Tibial nerve (tissue), 4 donors: ENCODE measurements at regions not wholly inside any gene's neighbourhood (a gene's known extent, or its start where the extent isn't known, plus 50 kb on each side); places are given as distances from the start of the nearest gene placed in this dataset.
"Not testable (repeated sequence)": the region's sequence is repeated elsewhere in the genome, so short reads cannot be mapped to it uniquely, and the experiment has no call there.

ENCODE experiments used
- DNase-seq, 2 donors: peaks; one replicate each; pipeline ENCODE4 v3.0.0-alpha.2; 2019; ENCODE audit warnings: low spot score in 2 of 2
- H3K27ac ChIP-seq, 4 donors: fragments of 200-600 bp; sonication (generic) in 3 of 4; one replicate each; pipeline ENCODE4 v1.5.1; 2017 to 2019; ENCODE audit warnings: mild to moderate bottlenecking in 1 of 4
- H3K27me3 ChIP-seq, 2 donors: fragments of 200-600 bp; sonication (generic) in 1 of 2; one replicate each; pipeline versions ENCODE4 v1.5.1 to v1.6.0; 2017 to 2019
- H3K36me3 ChIP-seq, 3 donors: fragments of 200-600 bp; sonication (generic); one replicate each; pipeline ENCODE4 v1.5.1; 2018 to 2019
- H3K4me1 ChIP-seq, 4 donors: fragments of 200-600 bp; sonication (generic) in 3 of 4; one replicate each; pipeline ENCODE4 v1.5.1; 2017 to 2019
- H3K4me3 ChIP-seq, 4 donors: fragments of 200-600 bp; sonication (generic) in 3 of 4; one replicate each; pipeline ENCODE4 v1.5.1; 2017 to 2019; ENCODE audit warnings: mild to moderate bottlenecking in 1 of 4, moderate library complexity in 1 of 4
- H3K9me3 ChIP-seq, 4 donors: fragments of 200-600 bp; sonication (generic) in 3 of 4; one replicate each; pipeline ENCODE4 v1.5.1; 2017 to 2019
- EP300 ChIP-seq, 2 donors: sonication (generic); formaldehyde crosslinking; IDR thresholded peaks; one replicate each; pipeline ENCODE4 v1.6.1; 2017; ENCODE audit warnings: antibody characterized with exemption in 2 of 2, mild to moderate bottlenecking in 1 of 2
- POLR2A ChIP-seq, 2 donors: fragments of 450-650 bp; IDR thresholded peaks; one replicate each; pipeline ENCODE4 v1.6.1; 2017; ENCODE audit warnings: antibody characterized with exemption in 2 of 2, mild to moderate bottlenecking in 2 of 2, moderate library complexity in 2 of 2
- WGBS, 2 donors: methylation state at CpG; one replicate each; pipeline ENCODE4 v1.1.5; 2018; 5-methylcytosine and 5-hydroxymethylcytosine counted together
- TF ChIP-seq, protein P1 (sequence below), 5 experiments: fragments of 200-600 bp in 3 of 5; fragments of 450-650 bp in 2 of 5; sonication (generic) in 3 of 5; IDR thresholded peaks; one replicate each; pipeline ENCODE4 v1.5.1; 2016 to 2019; ENCODE audit warnings: antibody characterized with exemption in 5 of 5, mild to moderate bottlenecking in 3 of 5, moderate library complexity in 2 of 5

DNA sequence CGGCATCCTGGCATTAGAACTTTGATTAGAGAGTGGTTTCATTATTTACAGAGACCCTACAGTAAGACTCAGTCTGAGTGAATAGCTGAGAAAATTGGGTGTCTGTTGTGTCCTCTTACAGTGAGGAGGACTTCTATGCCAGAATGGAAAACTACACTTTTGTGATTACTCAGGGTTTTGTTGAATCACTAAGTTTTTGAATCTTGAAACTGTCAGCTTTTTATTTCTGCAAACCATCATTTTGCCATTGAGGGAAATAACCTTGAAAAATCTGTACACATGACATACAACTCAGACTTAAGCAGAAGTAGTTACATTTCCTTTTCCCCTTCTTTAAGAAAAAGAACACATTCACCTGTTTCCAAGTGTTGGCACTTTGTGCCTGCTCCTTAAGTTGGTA is 117.6 kb upstream of the RASGEF1B start:
- no peak for DNase-seq
- TF ChIP-seq, protein P1, sequence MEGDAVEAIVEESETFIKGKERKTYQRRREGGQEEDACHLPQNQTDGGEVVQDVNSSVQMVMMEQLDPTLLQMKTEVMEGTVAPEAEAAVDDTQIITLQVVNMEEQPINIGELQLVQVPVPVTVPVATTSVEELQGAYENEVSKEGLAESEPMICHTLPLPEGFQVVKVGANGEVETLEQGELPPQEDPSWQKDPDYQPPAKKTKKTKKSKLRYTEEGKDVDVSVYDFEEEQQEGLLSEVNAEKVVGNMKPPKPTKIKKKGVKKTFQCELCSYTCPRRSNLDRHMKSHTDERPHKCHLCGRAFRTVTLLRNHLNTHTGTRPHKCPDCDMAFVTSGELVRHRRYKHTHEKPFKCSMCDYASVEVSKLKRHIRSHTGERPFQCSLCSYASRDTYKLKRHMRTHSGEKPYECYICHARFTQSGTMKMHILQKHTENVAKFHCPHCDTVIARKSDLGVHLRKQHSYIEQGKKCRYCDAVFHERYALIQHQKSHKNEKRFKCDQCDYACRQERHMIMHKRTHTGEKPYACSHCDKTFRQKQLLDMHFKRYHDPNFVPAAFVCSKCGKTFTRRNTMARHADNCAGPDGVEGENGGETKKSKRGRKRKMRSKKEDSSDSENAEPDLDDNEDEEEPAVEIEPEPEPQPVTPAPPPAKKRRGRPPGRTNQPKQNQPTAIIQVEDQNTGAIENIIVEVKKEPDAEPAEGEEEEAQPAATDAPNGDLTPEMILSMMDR (IDR thresholded peaks at IDR 0.05) = no peak
- TF ChIP-seq POLR2A (IDR thresholded peaks at IDR 0.05) (no peak), EP300 (IDR thresholded peaks at IDR 0.05) (no peak)
- Histone ChIP-seq H3K27me3 (no peaks in the 10 kb centered on the region), H3K36me3 (no peaks in the 10 kb centered on the region), H3K9me3 (no peaks in the 10 kb centered on the region), H3K4me3 (no peak overlapping the region), H3K4me1 (no peaks in the 10 kb centered on the region), H3K27ac (no peak overlapping the region)
- WGBS, 2 donors = 69 to 72% methylated on average over 1 of the region's 1 CpG

DNA sequence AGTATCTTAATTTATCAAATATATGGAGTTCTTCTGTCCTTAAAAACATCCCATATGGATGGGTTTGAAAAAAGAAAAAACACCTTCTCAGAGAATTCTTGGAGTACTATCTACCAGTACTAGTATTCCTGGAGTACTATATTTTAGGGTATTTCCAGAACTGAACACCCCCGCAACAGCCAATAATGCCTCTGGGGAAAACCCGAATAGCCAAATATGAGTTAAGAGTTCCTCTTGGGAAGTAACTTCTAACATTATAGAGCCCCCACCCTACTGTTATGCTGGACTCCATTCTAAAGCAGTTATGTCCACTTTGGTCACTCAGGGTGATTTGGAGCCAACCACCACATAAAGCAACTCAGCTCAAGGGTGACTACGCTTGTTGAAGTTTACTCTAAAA is 115.0 kb upstream of the RASGEF1B start:
- no peaks in the 10 kb centered on the region for H3K9me3 ChIP-seq
- H3K4me1 ChIP-seq = no peaks in the 10 kb centered on the region
- no peak for DNase-seq
- WGBS, 2 donors = 88 to 94% methylated on average over 3 of the region's 3 CpGs
- H3K36me3 ChIP-seq = no peaks in the 10 kb centered on the region
- H3K4me3 ChIP-seq = no peak overlapping the region
- no peak overlapping the region for H3K27ac ChIP-seq
- TF ChIP-seq EP300 (IDR thresholded peaks at IDR 0.05) = no peak
- TF ChIP-seq, protein P1 (IDR thresholded peaks at IDR 0.05) = no peak
- no peak for TF ChIP-seq POLR2A (IDR thresholded peaks at IDR 0.05)
- H3K27me3 ChIP-seq = no peaks in the 10 kb centered on the region

GRCh38 chr4:81580994-81581374 is 109.3 kb upstream of the RASGEF1B start:
- not testable (repeated sequence) for H3K4me3 ChIP-seq, H3K27ac ChIP-seq, H3K27me3 ChIP-seq, DNase-seq, H3K4me1 ChIP-seq, H3K9me3 ChIP-seq, H3K36me3 ChIP-seq
- WGBS, 2 donors = 91 to 92% methylated on average over 3 of the region's 3 CpGs

- no peak for DNase-seq
- Histone ChIP-seq H3K36me3 (no peaks in the 10 kb centered on the region), H3K4me3 (no peak overlapping the region), H3K27me3 (no peaks in the 10 kb centered on the region), H3K27ac (no peak overlapping the region), H3K9me3 (peaks cover 0 to 7% (median 0%) of the 10 kb centered on the region in 4 donors), H3K4me1 (no peaks in the 10 kb centered on the region)
- 92 to 95% methylated on average over 9 to 12 of the region's 26 CpGs for WGBS, 2 donors
- TF ChIP-seq EP300 (IDR thresholded peaks at IDR 0.05) = no peak
These were observed 108.8 kb upstream of the RASGEF1B start for GRCh38 chr4:81580346-81580993.

DNA sequence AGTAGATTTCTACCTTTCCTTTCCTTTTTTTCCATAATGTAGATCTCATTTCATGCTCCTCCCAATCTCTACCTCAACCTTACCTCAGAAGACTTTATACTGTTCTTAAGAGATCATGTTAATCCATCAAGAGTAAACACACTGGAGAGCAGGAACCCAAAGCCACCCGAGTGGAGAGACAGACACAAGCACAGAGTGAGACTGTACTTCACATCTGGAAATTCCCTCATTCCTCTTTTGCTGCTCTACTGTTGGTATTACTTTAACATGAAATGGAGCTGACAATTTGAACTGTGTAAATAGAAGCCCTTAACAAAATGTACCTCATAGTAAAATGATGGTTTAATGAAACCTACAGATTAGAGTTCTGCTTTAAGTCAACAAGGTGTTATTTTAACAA is 105.7 kb upstream of the RASGEF1B start:
- DNase-seq = no peak
- H3K4me3 ChIP-seq = no peak overlapping the region
- TF ChIP-seq POLR2A (IDR thresholded peaks at IDR 0.05) (no peak), EP300 (IDR thresholded peaks at IDR 0.05) (no peak)
- TF ChIP-seq, protein P1 (IDR thresholded peaks at IDR 0.05) = no peak
- no peak overlapping the region for H3K27ac ChIP-seq
- no peaks in the 10 kb centered on the region for H3K4me1 ChIP-seq
- H3K9me3 ChIP-seq = peaks cover 0 to 7% (median 0%) of the 10 kb centered on the region in 4 donors
- no peaks in the 10 kb centered on the region for H3K27me3 ChIP-seq
- no peaks in the 10 kb centered on the region for H3K36me3 ChIP-seq
- WGBS, 2 donors = 46 to 63% methylated on average over 1 of the region's 1 CpG

GRCh38 chr4:81574991-81575390 is 103.3 kb upstream of the RASGEF1B start:
- no peak for DNase-seq
- no peaks in the 10 kb centered on the region for H3K4me1 ChIP-seq
- H3K27ac ChIP-seq = no peak overlapping the region
- no peaks in the 10 kb centered on the region for H3K36me3 ChIP-seq
- WGBS, 2 donors = 70 to 75% methylated on average over 3 of the region's 3 CpGs
- no peak overlapping the region for H3K4me3 ChIP-seq
- no peaks in the 10 kb centered on the region for H3K9me3 ChIP-seq
- TF ChIP-seq, protein P1 (IDR thresholded peaks at IDR 0.05) = no peak
- TF ChIP-seq POLR2A (IDR thresholded peaks at IDR 0.05) (no peak), EP300 (IDR thresholded peaks at IDR 0.05) (no peak)
- H3K27me3 ChIP-seq = no peaks in the 10 kb centered on the region
